Stimulated activated CD4-positive, alpha-beta T cell treated with anti-CD3 and anti-CD28 coated beads, TNF-alpha, amount 100 ng/mL, for 48 hours (primary cell): ENCODE measurements at regions not wholly inside any gene's neighbourhood (a gene's known extent, or its start where the extent isn't known, plus 50 kb on each side); places are given as distances from the start of the nearest gene placed in this dataset.

Experiments used
- DNase-seq, 3 donors: peaks; one replicate each; pipeline ENCODE4 v3.0.0-alpha.2; 2020; ENCODE audit warnings: low read depth in 3 of 3

GRCh38 chr16:88318051-88318450 lies 64.7 kb upstream of the ZNF469 start:
- no peak for DNase-seq

- no peak for DNase-seq
Observed at GRCh38 chr16:88318521-88318920, 64.2 kb upstream of the ZNF469 start.

- DNase-seq, result no peak
Observed at GRCh38 chr16:88319116-88319965, 63.4 kb upstream of the ZNF469 start.

- peak in 1 of 3 donors; percentile 8 for DNase-seq
Observed at GRCh38 chr16:88320947-88321634, 61.7 kb upstream of the ZNF469 start.

GRCh38 chr16:88321635-88322499 lies 60.9 kb upstream of the ZNF469 start:
- DNase-seq, result no peak

- no peak for DNase-seq
Observed at GRCh38 chr16:88322500-88322970, 60.2 kb upstream of the ZNF469 start.

GRCh38 chr16:88323041-88323440 lies 59.7 kb upstream of the ZNF469 start:
- no peak for DNase-seq

GRCh38 chr16:88323546-88324330 lies 59.0 kb upstream of the ZNF469 start:
- DNase-seq, result no peak

- DNase-seq, result no peak
Observed at GRCh38 chr16:88325087-88325750, 57.5 kb upstream of the ZNF469 start.

GRCh38 chr16:88325976-88326375 lies 56.8 kb upstream of the ZNF469 start:
- DNase-seq, result no peak

- no peak for DNase-seq
Observed at GRCh38 chr16:88326611-88327485, 55.9 kb upstream of the ZNF469 start.

- DNase-seq, result no peak
Observed at GRCh38 chr16:88327561-88328312, 55.0 kb upstream of the ZNF469 start.

GRCh38 chr16:88328313-88328980 lies 54.3 kb upstream of the ZNF469 start:
- DNase-seq, result no peak

GRCh38 chr16:88329726-88330700 lies 52.7 kb upstream of the ZNF469 start:
- DNase-seq, result no peak

GRCh38 chr16:88330971-88331890 lies 51.5 kb upstream of the ZNF469 start:
- DNase-seq, result no peak
